K562 (cell line): ENCODE measurements at regions not wholly inside any gene's neighbourhood (a gene's known extent, or its start where the extent isn't known, plus 50 kb on each side); places are given as distances from the start of the nearest gene placed in this dataset.

Source experiments
- ATAC-seq: fragments of 200-7000 bp; cut with Tn5 transposase; 3 replicates; pipeline ENCODE4 v1.9.1; 2020; ENCODE audit warnings: moderate library complexity
- BruUV-seq: library from RNA; stranded (reverse); fragments of 400-500 nt; replicated peaks from 2 replicates; lab custom pipeline; 2021; lab: Mats Ljungman, UMichigan
- CTCF ChIA-PET: fragments of 300-600 bp; formaldehyde crosslinking; extraction: SDS; loops from one replicate; lab custom pipeline; 2021; ENCODE audit warnings: low intra/inter-chr PET ratio; lab: Yijun Ruan, JAX
- POLR2A ChIA-PET: fragments of 300-600, 350-650 bp; sonication (Branson Sonifier 250); formaldehyde crosslinking; extraction: SDS; loops from one replicate; lab custom pipeline; 2021; ENCODE audit warnings: antibody characterized with exemption, inconsistent platforms; lab: Yijun Ruan, JAX
- DNase-seq, 4 experiments: peaks; one replicate each; pipeline versions ENCODE4 v3.0.0 to v3.0.0-alpha.2; 2011 to 2018; ENCODE audit warnings: low spot score in 3 of 4, mixed read lengths in 3 of 4; ENCODE audit errors: extremely low read depth in 1 of 4
- FAIRE-seq: peaks from 2 replicates; lab custom pipeline; 2011; peaks lifted over from hg19 to GRCh38; lab: Jason Lieb, UNC
- H2AFZ ChIP-seq: 2 replicates; pipeline ENCODE4 v1.6.0; 2011; ENCODE audit warnings: low read depth, low read length, control low read depth, inconsistent platforms
- H3K27ac ChIP-seq: fragments of 200-600 bp; 3 replicates; pipeline ENCODE4 v1.8.0; 2011; ENCODE audit warnings: low read depth, mild to moderate bottlenecking, control low read depth, inconsistent platforms, low read length, moderate library complexity, mixed read lengths; ENCODE audit errors: extremely low read depth
- H3K27me3 ChIP-seq, 2 experiments: fragments of 300-600 bp in 1 of 2; 2 replicates in 1 of 2; 3 replicates in 1 of 2; pipeline versions ENCODE4 v1.6.0 to v1.8.0; 2011; ENCODE audit warnings: inconsistent platforms in 2 of 2, low read length in 2 of 2, mild to moderate bottlenecking in 1 of 2, mixed read lengths in 1 of 2, moderate library complexity in 1 of 2; ENCODE audit not compliant: control insufficient read depth in 2 of 2, insufficient read depth in 2 of 2
- H3K36me3 ChIP-seq: fragments of 300-600 bp; 3 replicates; pipeline ENCODE4 v1.8.0; 2011; ENCODE audit warnings: mild to moderate bottlenecking, low read length, inconsistent platforms; ENCODE audit not compliant: control insufficient read depth, insufficient read depth
- H3K4me1 ChIP-seq, 2 experiments: fragments of 200-600 bp in 1 of 2; replicated peaks in 1 of 2; 2 replicates in 1 of 2; 3 replicates in 1 of 2; pipeline versions ENCODE4 v1.5.1 to v1.8.0; 2011; ENCODE audit warnings: inconsistent platforms in 2 of 2, low read length in 2 of 2, mild to moderate bottlenecking in 1 of 2, mixed read lengths in 1 of 2, moderate library complexity in 1 of 2; ENCODE audit not compliant: control insufficient read depth in 2 of 2, insufficient read depth in 2 of 2
- H3K4me2 ChIP-seq: 2 replicates; pipeline ENCODE4 v1.6.1; 2011; ENCODE audit warnings: low read length, control low read depth, inconsistent platforms, mixed read lengths; ENCODE audit not compliant: insufficient read depth
- H3K4me3 ChIP-seq: fragments of 200-600 bp; sonication (generic), shearing (Covaris generic); 2 replicates; pipeline ENCODE4 v1.5.1; 2016; ENCODE audit warnings: control low read depth, inconsistent platforms
- H3K79me2 ChIP-seq: fragments of 200-600 bp; 3 replicates; pipeline ENCODE4 v1.8.0; 2011; ENCODE audit warnings: low read length, inconsistent platforms; ENCODE audit not compliant: control insufficient read depth, insufficient read depth
- H3K9ac ChIP-seq, 2 experiments: 2 replicates each; pipeline versions ENCODE4 v1.6.0 to v1.6.1; 2011; ENCODE audit warnings: low read depth in 2 of 2, low read length in 2 of 2, control low read depth in 1 of 2, inconsistent platforms in 1 of 2, mild to moderate bottlenecking in 1 of 2, mixed read lengths in 1 of 2; ENCODE audit not compliant: insufficient read depth in 1 of 2
- H3K9me1 ChIP-seq: one replicate; pipeline ENCODE4 v1.6.0; 2011; ENCODE audit warnings: inconsistent platforms, mild to moderate bottlenecking, low read length, moderate library complexity; ENCODE audit not compliant: control insufficient read depth, insufficient read depth
- H3K9me3 ChIP-seq: replicated peaks from 2 replicates; pipeline ENCODE4 v1.5.1; 2011; ENCODE audit warnings: low read depth, low read length, inconsistent platforms; ENCODE audit not compliant: control insufficient read depth, insufficient read depth
- H4K20me1 ChIP-seq: replicated peaks from 2 replicates; pipeline ENCODE4 v1.6.1; 2011; ENCODE audit warnings: low read length, inconsistent platforms, mixed read lengths; ENCODE audit not compliant: control insufficient read depth, insufficient read depth
- CHD2 ChIP-seq: IDR thresholded peaks from 2 replicates; pipeline ENCODE4 v1.6.1; 2011; ENCODE audit warnings: low read depth, low read length
- GTF2A2 ChIP-seq: IDR thresholded peaks from 2 replicates; pipeline ENCODE4 v1.6.1; 2016; ENCODE audit warnings: mild to moderate bottlenecking, missing genetic modification characterization, missing compliant biosample characterization
- IFI16 ChIP-seq: fragments of 250-450 bp; sonication (Bioruptor Pico); IDR thresholded peaks from 2 replicates; pipeline ENCODE4 v2.1.2; 2022; ENCODE audit warnings: mild to moderate bottlenecking, inconsistent platforms
- MYNN ChIP-seq, 2 experiments: sonication (generic); formaldehyde crosslinking in 1 of 2; IDR thresholded peaks; 2 replicates each; pipeline versions ENCODE4 v1.5.0 to v1.6.1; 2016 to 2020; ENCODE audit warnings: antibody characterized with exemption in 1 of 2, missing genetic modification reagents in 1 of 2
- NR2F6 ChIP-seq: fragments of 450-650 bp; formaldehyde crosslinking; IDR thresholded peaks from 2 replicates; pipeline ENCODE4 v1.4.0; 2020; ENCODE audit warnings: mild to moderate bottlenecking
- PHB2 ChIP-seq: fragments of 450-650 bp; IDR thresholded peaks from 2 replicates; pipeline ENCODE4 v1.6.1; 2017; ENCODE audit warnings: low read depth
- POLR2A ChIP-seq: fragments of 450-650 bp; conservative IDR thresholded peaks from 2 replicates; pipeline ENCODE4 v1.6.1; 2016
- RCOR1 ChIP-seq, 2 experiments: IDR thresholded peaks; 2 replicates each; pipeline ENCODE4 v1.6.1; 2012; ENCODE audit warnings: low read depth in 2 of 2, low read length in 2 of 2, borderline replicate concordance in 1 of 2, improper control_type of control experiment in 1 of 2
- SAP30 ChIP-seq: fragments of 200-600 bp; sonication (generic); IDR thresholded peaks from 2 replicates; pipeline ENCODE4 v1.6.1; 2012; ENCODE audit warnings: borderline replicate concordance, low read depth, mild to moderate bottlenecking, moderate library complexity, low read length, control low read depth, inconsistent platforms; ENCODE audit not compliant: insufficient read depth, poor library complexity, severe bottlenecking
- SFPQ ChIP-seq: fragments of 200-400 bp; formaldehyde crosslinking; IDR thresholded peaks from 2 replicates; pipeline ENCODE4 v1.6.1; 2017; ENCODE audit warnings: mild to moderate bottlenecking, low read depth, low read length, moderate library complexity
- WGBS: fragments of 100-300 bp; shearing (Covaris generic); methylation state at CpG from one replicate; pipeline ENCODE4 v1.1.6; 2016; ENCODE audit warnings: low coverage, mixed read lengths; ENCODE audit not compliant: insufficient coverage; ENCODE audit errors: missing lambda C conversion rate; 5-methylcytosine and 5-hydroxymethylcytosine counted together
- in situ Hi-C: fragments of 300-500 bp; cut with MboI; formaldehyde crosslinking; loops from 4 replicates; pipeline ENCODE4 v1.15.0; 2018; ENCODE audit warnings: inconsistent platforms, mixed read lengths
- intact Hi-C: fragments of 100-400 bp; cut with micrococcal nuclease; formaldehyde crosslinking; loops from 2 replicates; pipeline ENCODE4 v1.14.2; 2022
- TF ChIP-seq, protein P1 (sequence below): sonication (generic); formaldehyde crosslinking; IDR thresholded peaks from 2 replicates; pipeline ENCODE4 v1.8.0; 2022; ENCODE audit warnings: mild to moderate bottlenecking, missing genetic modification reagents
- TF ChIP-seq, protein P2 (sequence below): sonication (generic); formaldehyde crosslinking; IDR thresholded peaks from 2 replicates; pipeline ENCODE4 v1.8.0; 2023; ENCODE audit warnings: missing genetic modification reagents, mild to moderate bottlenecking, borderline replicate concordance

GRCh38 chr6:90989763-90990162, 402.9 kb upstream of the MAP3K7 start:
- FAIRE-seq, result no peak
- TF ChIP-seq SFPQ (no peak), POLR2A (no peak), GTF2A2 (no peak), NR2F6 (CRISPR knock-in tag) (no peak), CHD2 (no peak), IFI16 (CRISPR knock-in tag) (no peak), SAP30 (no peak), RCOR1 (IDR thresholded peaks at IDR 0.05; ENCODE audit: borderline replicate concordance in 1 of 2, low read depth in 2 of 2, low read length in 2 of 2) (no peak), PHB2 (no peak), MYNN (IDR thresholded peaks at IDR 0.05) (no peak), MYNN (CRISPR knock-in tag; IDR thresholded peaks at IDR 0.05) (no peak)
- TF ChIP-seq, protein P1, sequence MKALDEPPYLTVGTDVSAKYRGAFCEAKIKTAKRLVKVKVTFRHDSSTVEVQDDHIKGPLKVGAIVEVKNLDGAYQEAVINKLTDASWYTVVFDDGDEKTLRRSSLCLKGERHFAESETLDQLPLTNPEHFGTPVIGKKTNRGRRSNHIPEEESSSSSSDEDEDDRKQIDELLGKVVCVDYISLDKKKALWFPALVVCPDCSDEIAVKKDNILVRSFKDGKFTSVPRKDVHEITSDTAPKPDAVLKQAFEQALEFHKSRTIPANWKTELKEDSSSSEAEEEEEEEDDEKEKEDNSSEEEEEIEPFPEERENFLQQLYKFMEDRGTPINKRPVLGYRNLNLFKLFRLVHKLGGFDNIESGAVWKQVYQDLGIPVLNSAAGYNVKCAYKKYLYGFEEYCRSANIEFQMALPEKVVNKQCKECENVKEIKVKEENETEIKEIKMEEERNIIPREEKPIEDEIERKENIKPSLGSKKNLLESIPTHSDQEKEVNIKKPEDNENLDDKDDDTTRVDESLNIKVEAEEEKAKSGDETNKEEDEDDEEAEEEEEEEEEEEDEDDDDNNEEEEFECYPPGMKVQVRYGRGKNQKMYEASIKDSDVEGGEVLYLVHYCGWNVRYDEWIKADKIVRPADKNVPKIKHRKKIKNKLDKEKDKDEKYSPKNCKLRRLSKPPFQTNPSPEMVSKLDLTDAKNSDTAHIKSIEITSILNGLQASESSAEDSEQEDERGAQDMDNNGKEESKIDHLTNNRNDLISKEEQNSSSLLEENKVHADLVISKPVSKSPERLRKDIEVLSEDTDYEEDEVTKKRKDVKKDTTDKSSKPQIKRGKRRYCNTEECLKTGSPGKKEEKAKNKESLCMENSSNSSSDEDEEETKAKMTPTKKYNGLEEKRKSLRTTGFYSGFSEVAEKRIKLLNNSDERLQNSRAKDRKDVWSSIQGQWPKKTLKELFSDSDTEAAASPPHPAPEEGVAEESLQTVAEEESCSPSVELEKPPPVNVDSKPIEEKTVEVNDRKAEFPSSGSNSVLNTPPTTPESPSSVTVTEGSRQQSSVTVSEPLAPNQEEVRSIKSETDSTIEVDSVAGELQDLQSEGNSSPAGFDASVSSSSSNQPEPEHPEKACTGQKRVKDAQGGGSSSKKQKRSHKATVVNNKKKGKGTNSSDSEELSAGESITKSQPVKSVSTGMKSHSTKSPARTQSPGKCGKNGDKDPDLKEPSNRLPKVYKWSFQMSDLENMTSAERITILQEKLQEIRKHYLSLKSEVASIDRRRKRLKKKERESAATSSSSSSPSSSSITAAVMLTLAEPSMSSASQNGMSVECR, result no peak
- TF ChIP-seq, protein P2, sequence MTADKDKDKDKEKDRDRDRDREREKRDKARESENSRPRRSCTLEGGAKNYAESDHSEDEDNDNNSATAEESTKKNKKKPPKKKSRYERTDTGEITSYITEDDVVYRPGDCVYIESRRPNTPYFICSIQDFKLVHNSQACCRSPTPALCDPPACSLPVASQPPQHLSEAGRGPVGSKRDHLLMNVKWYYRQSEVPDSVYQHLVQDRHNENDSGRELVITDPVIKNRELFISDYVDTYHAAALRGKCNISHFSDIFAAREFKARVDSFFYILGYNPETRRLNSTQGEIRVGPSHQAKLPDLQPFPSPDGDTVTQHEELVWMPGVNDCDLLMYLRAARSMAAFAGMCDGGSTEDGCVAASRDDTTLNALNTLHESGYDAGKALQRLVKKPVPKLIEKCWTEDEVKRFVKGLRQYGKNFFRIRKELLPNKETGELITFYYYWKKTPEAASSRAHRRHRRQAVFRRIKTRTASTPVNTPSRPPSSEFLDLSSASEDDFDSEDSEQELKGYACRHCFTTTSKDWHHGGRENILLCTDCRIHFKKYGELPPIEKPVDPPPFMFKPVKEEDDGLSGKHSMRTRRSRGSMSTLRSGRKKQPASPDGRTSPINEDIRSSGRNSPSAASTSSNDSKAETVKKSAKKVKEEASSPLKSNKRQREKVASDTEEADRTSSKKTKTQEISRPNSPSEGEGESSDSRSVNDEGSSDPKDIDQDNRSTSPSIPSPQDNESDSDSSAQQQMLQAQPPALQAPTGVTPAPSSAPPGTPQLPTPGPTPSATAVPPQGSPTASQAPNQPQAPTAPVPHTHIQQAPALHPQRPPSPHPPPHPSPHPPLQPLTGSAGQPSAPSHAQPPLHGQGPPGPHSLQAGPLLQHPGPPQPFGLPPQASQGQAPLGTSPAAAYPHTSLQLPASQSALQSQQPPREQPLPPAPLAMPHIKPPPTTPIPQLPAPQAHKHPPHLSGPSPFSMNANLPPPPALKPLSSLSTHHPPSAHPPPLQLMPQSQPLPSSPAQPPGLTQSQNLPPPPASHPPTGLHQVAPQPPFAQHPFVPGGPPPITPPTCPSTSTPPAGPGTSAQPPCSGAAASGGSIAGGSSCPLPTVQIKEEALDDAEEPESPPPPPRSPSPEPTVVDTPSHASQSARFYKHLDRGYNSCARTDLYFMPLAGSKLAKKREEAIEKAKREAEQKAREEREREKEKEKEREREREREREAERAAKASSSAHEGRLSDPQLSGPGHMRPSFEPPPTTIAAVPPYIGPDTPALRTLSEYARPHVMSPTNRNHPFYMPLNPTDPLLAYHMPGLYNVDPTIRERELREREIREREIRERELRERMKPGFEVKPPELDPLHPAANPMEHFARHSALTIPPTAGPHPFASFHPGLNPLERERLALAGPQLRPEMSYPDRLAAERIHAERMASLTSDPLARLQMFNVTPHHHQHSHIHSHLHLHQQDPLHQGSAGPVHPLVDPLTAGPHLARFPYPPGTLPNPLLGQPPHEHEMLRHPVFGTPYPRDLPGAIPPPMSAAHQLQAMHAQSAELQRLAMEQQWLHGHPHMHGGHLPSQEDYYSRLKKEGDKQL (CRISPR knock-in tag), result no peak

More at GRCh38 chr6:90989763-90990162, 402.9 kb upstream of the MAP3K7 start:
- in situ Hi-C loops, result no loop called here
- H3K27me3 ChIP-seq, result no peaks in the 10 kb centered on the region
- ChIA-PET CTCF (no interaction called here), POLR2A (no interaction called here)
- H3K79me2 ChIP-seq, result no peaks in the 10 kb centered on the region
- no peak overlapping the region for H2AFZ ChIP-seq
- no peak overlapping the region for H3K4me3 ChIP-seq
- no peaks in the 10 kb centered on the region for H3K9me1 ChIP-seq
- no peak overlapping the region for H3K27ac ChIP-seq
- intact Hi-C loops, result no loop called here
- no peaks in the 10 kb centered on the region for H4K20me1 ChIP-seq
- no peak overlapping the region for H3K9ac ChIP-seq
- H3K4me1 ChIP-seq, result no peaks in the 10 kb centered on the region
- ATAC-seq (no peak), DNase-seq (no peak)
- H3K4me2 ChIP-seq, result no peak overlapping the region
- BruUV-seq, result no TSS peak
- no peaks in the 10 kb centered on the region for H3K9me3 ChIP-seq
- H3K36me3 ChIP-seq, result no peaks in the 10 kb centered on the region
- 0% methylated on average over 5 of the region's 5 CpGs for WGBS
